ENCODE measurements at regions not wholly inside any gene's neighbourhood (a gene's known extent, or its start where the extent isn't known, plus 50 kb on each side); places are given as distances from the start of the nearest gene placed in this dataset.

- TF ChIP-seq CTCF (IDR thresholded peaks at IDR 0.05) (no peak), POLR2A (IDR thresholded peaks at IDR 0.05) (no peak)
Observed at GRCh38 chr3:96619475-96619874, 194.9 kb upstream of the EPHA6 start.

Data from esophagus squamous epithelium (tissue), 4 donors.